ENCODE measurements at regions not wholly inside any gene's neighbourhood (a gene's known extent, or its start where the extent isn't known, plus 50 kb on each side); places are given as distances from the start of the nearest gene placed in this dataset.

DNA sequence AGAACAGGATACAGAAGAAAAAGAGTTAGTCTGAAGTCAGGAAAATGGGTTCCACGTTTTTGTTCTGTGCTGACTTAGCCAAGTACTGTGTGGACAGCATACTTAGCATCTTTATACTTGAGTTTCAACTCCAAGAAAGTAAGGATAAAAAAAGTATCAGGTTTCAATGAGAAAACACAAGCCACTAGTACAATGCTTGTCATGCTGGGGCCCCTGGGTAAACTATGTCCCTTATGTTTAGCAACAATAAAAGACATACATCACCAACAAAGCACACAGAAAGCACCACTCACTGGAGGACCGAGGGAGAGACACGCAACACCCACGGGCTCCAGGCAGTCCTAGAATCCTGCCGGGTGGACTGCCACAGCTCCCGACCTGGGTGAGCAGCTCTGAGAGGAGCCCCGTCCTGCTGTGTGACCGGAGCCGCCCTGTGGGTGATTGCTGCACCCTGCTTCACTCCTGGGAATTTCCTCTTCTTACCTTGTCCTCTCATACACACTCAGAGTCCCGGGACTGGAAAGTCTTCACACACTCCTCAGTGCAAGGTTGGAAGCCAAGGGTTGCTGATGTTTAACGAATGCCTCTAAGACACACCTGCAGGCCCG is 890.5 kb downstream of the BRD1 start:
- peak; percentile 21 for DNase-seq

DNA sequence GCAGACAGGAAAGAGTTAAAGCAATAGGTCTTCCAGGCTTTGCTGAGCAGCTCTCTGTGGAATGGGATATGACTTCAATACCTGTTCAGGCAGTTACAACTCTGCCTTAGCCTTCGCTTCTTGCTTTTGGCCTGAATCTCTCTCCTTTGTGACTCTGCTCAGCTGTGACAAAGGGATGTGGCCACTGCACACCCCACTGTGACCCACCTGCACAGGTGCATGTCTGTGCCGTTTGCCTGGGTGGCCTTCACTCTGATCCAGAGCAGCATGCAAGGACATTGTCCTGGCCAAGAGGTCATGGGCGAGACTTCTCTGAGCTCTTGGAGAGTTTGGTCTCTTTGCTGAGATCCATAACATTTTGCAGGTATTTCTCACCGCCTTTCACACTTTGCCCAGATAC is 891.3 kb downstream of the BRD1 start:
- DNase-seq = peak; percentile 34

DNA sequence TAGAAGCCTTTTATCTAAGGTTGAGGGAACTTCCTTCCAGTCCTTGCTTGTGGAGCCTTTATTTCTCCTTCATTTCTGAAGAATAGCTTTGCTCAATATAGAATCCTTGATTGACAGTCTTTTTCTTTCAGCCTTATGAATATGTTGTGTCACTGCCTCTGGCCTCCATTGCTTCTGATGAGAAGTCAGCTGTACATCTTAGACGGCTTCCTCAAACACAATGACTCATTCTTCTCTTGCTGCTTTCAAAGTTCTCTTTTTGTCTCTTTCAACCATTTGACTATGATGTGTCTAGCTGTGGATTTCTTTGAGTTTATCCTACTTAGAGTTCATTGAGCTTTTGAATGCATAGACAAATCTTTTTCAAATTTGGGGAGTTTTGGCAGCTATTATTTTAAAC is 893.2 kb downstream of the BRD1 start:
- DNase-seq = no peak

DNA sequence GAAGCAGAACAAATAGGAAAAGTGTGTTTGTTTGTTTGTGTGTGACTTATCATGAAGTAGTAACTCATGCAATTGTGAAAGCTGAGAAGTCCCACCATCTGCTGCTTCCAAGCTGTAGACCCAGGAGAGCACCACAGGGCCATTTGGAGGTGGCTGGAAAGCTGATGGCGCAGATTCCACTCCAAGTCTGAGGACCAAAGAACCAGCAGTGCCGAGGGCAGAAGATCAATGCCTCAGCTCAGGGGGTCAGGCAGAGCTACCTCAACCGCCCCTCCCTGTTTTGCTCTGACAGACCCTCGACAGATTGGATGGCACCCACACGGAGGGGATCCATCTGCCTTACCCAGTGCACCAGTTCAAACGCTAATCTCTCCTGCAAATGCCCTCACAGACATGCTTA is 896.2 kb downstream of the BRD1 start:
- no peak for DNase-seq

DNA sequence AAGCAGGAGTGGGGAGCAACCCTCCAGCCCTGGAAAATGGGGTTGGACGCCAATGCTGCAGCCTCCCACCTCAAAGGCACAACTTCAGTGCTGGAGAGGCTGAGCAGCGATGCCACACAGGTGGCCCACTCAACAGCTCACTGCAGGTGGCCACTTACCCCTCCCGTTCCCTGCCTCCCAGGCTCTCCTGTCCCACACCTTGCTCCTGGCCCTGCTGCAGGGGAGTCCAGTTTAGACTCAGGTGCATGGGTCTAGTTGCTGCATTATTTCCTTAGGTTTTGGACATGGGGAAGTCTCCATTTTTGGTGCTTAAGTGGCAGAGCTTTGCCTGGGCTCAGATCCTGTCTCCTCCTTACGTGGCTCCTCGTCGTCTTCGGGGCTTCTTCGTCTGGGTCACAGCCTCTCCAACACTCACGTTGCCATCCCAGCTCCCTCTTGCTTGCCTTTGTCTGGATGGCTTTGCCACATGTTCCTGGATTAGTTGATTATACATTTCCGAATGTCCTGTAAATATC is 898.3 kb downstream of the BRD1 start:
- DNase-seq = peak; percentile 28

DNA sequence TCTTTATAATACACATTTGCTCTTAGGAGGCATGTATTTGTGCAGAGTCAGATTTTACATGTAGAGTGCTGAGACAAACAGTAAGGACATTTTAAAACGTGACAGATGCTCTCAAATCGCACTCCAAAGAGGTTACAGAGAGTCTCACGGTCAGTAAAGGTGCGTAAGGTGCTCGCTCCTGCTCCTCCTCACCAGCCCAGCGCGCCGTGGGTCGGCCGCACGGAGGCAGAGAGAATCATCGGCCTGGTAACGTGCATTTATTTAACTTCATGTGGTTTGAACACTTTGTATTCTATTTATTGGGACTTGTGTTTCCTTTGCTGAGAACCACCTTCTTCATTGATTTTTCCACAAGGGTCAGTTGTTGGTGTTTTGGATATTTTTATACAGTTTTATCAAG is 900.1 kb downstream of the BRD1 start:
- peak; percentile 41 for DNase-seq

DNA sequence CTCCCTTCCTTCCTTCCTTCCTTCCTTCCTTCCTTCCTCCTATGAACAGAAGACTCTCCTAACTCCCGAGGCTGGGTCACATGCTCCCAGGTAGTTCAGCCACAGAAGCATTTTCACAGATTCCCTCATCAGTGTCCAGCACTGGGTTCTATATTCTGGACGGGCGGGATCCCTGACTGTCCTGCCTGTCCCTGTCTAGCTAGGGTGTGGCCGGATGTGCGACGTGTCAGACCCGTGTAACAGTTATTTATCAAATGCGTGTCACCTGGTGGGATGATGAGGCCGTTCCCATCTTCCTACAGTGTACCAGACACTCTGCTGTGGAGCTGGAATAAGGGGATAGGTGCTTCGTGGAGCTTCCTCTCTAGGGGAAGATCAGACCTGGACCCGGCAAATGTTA is 901.0 kb downstream of the BRD1 start:
- DNase-seq = peak; percentile 30

DNA sequence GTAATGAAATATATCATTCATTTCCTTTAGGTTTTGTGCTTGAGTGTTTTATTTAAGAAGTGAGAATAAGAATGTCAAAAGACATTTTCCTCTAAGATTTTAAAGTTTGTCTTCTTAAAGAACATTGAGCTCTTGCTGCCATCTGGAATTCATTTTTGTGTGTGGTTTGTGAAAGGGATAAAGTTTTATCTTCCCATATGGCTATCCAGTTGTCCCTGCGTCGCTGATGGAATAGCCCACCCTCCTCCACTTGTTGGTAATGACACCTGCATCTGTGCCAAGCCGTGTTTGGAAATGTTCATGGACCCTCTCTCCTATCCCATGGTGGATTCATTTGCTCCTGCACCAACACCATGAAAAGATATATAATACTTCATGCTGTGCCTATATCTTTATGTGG is 901.5 kb downstream of the BRD1 start:
- no peak for DNase-seq

DNA sequence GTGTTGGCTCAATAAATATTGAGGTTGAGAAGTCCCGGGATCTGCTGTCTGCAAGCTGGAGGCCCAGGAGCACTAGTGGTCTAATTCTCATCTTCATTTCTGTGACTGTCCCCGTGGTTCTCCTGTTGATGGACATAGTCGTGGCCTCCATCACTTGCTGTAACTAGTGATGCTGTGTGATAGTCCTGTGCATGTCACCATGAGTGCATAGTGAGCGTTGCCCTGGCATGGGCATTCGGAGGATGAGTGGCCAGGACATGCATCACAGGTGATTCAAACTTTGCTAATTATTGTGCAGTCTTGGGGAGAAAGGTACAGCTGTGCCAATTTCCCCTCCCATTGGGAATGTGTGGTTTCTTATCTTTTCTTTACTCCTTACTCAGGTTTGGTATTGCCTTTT is 902.2 kb downstream of the BRD1 start:
- DNase-seq = no peak

DNA sequence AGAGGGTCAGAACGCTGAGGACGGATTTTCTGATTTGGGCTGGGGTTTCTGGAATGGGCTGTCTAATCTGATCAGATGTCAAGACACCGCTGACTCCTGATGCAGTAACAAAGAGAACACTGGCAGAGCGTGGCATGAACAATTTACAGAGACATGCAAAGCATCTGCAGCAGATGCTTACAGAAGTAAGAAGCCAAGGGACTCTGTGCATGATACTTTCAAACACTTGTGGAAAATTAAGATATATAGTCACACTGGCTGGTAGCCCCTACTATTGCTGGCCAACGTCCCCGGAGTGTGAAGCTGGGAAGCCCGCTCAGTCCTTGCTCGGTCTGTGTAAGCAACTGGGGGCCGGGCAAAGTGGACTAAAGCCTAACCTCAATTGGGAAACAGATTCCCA is 903.7 kb downstream of the BRD1 start:
- DNase-seq = no peak

DNA sequence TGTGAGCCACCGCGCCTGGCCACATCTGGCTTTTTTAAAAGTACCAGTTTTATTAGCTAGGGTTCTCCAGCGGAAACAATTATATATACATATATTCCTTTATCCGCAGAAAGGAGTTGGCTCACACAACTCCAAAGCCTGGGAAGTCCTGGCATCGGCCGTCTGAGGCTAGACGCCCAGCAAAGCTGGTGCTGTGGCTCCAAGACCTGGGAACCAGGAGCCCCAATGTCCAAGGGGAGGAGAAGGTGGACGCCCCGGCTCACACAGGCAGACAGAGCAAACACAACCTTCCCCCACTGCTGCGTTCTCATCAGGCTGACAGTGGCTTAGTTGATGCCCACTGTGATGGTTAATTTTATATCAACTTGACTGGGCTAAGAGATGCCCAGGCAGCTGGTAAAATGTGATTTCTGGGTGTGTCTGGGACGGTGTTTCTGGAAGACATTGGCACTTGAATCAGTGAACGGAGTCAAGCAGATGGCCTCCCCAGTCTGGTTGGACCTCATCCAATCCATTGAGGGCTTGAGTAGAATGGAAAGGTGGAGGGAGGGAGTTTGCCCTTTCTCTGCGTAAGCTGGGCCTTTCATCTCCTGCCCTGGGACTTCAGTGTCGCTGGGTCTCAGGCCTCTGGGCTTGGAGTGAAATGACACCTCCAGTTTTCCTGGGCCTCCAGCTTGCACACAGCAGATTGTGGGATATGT is 904.4 kb downstream of the BRD1 start:
- DNase-seq = peak; percentile 38

DNA sequence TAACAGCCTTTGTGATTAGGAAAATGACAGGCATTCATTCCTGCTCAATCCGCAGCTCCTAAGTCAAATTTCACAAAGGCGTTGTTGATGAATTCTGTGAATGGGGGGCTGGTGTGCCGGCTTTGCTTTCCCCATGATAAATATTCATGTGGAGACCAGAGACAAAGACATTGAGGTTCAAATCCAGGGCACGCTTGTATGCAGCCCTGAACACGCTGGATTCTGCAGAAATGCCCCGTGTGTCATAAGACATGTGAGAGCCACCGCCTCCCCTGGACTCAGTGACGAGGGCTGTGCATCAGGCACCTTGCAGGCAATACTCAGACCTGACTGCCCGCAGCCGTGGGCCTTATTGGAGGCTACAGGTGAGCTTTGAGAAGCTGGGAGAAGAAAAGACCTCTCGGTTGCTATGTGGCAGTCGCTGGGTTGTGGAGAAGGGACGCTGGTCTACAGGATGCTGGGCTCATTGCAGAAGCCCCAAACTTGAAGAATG is 906.2 kb downstream of the BRD1 start:
- peak; percentile 34 for DNase-seq

DNA sequence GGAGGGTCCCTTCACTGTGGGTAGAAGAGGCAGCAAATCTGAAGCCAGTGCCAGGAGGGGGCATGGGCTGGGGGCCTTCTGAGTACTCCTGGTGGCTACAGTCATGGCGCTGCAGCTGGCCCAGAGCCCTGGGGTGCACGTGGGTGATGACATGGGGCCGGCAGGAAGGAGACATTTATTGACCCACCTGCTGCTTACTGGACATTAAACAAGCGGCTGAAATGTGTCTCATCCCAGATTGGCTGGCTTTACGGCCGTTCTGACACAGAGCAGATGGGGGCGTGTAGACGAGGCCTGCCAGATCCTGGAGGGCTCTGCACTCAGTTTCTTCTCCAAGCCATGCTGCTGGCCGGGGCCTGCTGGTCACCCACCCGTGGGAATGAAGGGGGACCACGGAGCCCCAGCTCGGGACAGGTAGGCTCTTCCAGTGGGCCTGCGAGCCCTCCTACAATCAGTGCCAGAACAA is 906.9 kb downstream of the BRD1 start:
- DNase-seq = peak; percentile 37

DNA sequence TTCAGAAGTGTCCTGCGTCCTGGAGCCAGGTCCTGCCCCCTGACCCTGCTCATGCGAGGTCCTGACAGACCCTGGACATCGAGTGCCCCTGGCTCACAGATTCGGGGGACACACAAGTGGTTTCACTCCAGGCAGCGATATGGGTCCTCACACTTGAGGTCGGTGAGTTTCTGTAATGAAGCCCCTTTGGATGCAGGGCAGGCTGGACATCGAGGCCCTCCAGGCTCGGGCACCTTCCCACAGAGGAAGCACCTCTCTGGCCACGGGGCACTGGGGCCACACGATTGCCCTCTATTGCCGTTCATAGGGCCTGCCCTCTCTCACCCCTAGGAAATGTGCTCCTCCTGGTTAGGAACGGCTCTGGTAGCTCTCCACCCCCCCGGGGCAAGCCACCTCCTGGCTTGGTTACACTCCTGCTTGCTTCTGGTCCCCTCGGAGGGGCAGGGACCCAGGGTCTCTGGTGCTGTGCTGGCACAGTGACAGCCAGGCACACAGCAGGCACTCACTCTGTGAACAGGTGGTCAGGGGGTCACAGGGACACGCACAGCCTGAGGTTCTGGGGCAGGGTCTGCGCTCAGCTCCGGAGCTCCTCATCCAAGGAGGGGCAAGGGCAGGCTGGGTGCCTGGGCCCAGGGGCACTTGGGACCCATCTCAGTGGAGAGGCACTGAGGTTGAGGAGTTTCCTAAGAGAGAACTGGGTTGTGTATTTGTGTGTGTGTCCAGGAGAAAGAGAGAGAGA is 907.7 kb downstream of the BRD1 start:
- DNase-seq = peak; percentile 43

DNA sequence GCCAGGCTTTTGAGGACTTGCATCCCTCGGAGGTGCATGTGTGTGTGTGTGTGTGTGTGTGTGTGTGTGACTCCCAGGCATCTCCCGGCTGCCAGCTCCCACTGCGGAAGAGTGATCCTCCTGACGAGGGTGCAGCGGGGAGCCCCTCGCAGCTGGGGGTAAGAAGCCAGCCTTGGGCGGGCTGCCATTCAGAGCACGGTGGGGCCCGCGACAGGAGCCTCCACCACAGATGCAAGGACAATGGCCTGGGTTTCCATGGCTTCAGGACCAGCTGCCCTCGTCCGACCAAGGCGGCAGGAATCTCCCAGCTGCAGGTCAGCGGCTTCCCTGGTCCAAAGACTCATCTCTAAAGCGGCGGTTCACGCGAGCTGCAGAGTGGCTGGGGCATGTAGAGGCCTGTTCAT is 908.5 kb downstream of the BRD1 start:
- DNase-seq = peak; percentile 56

DNA sequence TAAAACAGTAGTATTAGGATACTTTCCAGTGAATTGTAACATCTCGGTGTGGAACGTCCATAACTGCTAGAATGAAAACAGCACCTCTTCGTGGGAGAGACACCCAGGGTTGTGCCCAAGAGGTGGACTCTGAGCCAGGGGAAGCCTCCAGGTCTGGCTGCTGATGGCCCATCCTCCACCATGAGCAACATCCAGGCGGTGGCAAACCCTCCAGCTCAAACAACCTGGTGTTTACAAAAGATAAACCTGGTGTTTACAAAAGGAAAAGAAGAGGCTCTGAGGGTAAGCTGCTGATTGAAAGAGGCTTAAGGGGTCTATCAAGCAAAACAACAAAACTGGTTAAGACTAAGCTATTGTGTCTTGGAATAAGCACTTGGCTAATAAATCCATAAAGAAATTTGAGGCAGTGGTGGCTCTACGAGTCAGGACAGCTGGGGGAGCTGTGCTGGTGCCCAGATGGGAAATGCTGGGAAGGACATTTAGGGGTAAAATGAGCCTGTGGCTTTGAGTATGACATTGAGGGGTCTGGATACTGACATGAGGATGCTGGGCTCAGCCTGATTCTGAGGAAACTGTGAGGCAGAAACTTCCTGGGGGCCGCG is 909.0 kb downstream of the BRD1 start:
- DNase-seq = peak; percentile 30

DNA sequence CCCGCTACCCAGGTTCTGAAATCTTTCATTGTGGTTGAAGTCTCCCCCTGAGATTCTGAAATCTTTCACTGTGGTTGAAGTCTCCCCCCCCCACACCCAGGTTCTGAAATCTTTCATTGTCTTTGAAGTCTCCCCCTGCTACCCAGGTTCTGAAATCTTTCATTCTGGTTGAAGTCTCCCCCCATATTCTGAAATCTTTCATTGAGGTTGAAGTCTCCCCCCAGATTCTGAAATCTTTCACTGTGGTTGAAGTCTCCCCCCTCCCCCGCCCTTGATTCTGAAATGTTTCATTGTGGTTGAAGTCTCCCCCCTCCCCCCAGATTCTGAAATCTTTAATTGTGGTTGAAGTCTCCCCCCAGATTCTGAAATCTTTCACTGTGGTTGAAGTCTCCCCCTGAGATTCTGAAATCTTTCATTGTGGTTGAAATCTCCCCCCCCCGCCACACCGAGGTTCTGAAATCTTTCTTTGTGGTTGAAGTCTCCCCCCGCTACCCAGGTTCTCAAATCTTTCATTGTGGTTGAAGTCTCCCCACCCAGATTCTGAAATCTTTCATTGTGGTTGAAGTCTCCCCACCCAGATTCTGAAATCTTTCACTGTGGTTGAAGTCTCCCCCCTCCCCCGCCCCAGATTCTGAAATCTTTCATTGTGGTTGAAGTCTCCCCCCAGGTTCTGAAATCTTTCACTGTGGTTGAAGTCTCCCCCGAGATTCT is 915.2 kb downstream of the BRD1 start:
- peak; percentile 56 for DNase-seq

DNA sequence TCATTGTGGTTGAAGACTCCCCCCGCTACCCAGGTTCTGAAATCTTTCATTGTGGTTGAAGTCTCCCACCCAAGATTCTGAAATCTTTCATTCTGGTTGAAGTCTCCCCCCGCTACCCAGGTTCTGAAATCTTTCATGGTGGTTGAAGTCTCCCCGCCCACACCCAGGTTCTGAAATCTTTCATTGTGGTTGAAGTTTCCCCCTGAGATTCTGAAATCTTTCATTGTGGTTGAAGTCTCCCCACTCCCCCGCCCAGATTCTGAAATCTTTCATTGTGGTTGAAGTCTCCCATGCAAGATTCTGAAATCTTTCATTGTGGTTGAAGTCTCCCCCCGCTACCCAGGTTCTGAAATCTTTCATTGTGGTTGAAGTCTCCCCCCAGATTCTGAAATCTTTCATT is 916.0 kb downstream of the BRD1 start:
- DNase-seq = peak; percentile 71

DNA sequence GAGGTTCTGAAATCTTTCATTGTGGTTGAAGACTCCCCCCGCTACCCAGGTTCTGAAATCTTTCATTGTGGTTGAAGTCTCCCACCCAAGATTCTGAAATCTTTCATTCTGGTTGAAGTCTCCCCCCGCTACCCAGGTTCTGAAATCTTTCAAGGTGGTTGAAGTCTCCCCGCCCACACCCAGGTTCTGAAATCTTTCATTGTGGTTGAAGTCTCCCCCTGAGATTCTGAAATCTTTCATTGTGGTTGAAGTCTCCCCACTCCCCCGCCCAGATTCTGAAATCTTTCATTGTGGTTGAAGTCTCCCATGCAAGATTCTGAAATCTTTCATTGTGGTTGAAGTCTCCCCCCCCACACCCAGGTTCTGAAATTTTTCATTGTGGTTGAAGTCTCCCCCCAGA is 916.6 kb downstream of the BRD1 start:
- DNase-seq = peak; percentile 61

DNA sequence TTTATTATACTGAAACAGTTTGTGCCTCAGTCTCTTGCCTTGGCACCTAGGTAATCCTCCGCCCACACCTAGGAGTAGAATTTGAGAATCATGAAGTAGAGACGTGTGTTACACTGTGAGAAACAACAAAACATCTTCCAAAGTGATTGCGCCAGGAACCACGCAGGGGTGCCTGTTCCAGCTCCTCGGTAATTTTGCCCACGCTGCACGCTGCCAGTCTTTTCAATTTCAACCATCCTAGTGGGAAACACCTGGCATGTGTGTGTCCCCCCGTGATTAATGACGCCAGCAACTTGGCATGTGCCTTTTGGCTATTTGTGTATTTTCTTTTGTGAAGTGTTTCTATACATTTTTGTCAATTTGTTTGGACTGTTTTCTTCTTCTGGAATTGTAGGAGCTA is 919.1 kb downstream of the BRD1 start:
- DNase-seq = no peak

DNA sequence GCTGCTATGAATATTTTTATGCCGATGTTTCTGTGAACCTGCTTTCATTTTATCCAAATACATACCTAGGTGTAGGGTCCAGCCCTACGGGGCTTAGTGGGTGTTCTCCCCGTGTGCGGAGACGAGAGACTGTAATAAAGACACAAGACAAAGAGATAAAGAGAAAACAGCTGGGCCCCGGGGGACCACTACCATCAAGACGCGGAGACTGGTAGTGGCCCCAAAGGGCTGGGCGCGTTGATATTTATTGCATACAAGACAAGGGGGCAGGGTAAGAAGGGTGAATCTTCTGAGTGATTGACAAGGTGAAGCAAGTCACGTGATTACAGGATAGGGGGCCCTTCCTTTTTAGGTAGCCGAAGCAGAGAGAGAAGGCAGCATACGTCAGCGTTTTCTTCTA is 920.1 kb downstream of the BRD1 start:
- DNase-seq = peak; percentile 54

DNA sequence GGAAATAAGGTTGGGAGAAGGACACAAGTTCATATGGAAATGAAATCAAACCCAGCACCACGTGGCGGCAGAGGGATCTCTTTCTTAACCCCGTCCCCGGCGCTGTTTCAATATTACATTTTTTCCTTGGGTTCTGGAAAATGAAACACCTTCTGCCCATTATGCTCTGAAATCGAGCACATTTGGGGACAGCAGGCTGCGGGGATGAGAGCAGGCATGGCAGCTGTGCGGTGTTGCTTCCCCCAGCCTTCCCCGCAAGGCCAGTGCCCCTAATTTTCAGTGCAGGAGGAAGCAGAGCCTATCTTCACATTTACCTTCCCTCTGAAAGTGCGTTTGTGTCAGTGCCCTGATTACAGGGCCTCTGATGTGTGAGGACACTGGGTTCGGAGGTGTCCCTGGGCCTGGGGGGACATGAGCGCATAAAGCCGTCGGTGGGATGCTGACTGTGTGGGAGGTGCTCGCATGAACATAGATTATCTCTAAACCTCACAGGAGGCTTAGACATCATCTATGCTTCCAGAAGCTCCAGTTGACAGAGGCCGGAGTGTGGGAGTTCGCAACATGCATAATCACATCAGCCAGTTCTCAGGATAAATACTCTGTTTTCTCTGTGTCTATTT is 921.3 kb downstream of the BRD1 start:
- DNase-seq = peak; percentile 30
